Chondrocyte (in vitro differentiated cells): ENCODE measurements at regions not wholly inside any gene's neighbourhood (a gene's known extent, or its start where the extent isn't known, plus 50 kb on each side); places are given as distances from the start of the nearest gene placed in this dataset.

Source experiments
- DNase-seq: peaks from one replicate; pipeline ENCODE4 v3.0.0; 2021; ENCODE audit warnings: mixed read lengths, low spot score
- H3K27ac Mint-ChIP-seq: one replicate; pipeline ENCODE4 v1.8.0; 2021; ENCODE audit warnings: mild to moderate bottlenecking, moderate library complexity, mixed read lengths; ENCODE audit not compliant: unreplicated experiment
- H3K27me3 Mint-ChIP-seq: 2 replicates; pipeline ENCODE4 v1.8.0; 2021; ENCODE audit warnings: low read depth, mixed read lengths
- H3K36me3 Mint-ChIP-seq: 2 replicates; pipeline ENCODE4 v1.8.0; 2021; ENCODE audit warnings: low read depth, mixed read lengths
- H3K4me1 Mint-ChIP-seq: 2 replicates; pipeline ENCODE4 v1.8.0; 2021; ENCODE audit warnings: low read depth, mild to moderate bottlenecking, mixed read lengths
- H3K4me3 Mint-ChIP-seq: one replicate; pipeline ENCODE4 v1.8.0; 2021; ENCODE audit warnings: mild to moderate bottlenecking, moderate library complexity, mixed read lengths; ENCODE audit not compliant: unreplicated experiment
- H3K9me3 Mint-ChIP-seq: 2 replicates; pipeline ENCODE4 v1.8.0; 2021; ENCODE audit warnings: low read depth, mixed read lengths
- TF ChIP-seq, protein P1 (sequence below): fragments of 200-600 bp; sonication (generic); IDR thresholded peaks from 2 replicates; pipeline ENCODE4 v1.5.0; 2021; ENCODE audit warnings: antibody characterized with exemption, mild to moderate bottlenecking, moderate library complexity

DNA sequence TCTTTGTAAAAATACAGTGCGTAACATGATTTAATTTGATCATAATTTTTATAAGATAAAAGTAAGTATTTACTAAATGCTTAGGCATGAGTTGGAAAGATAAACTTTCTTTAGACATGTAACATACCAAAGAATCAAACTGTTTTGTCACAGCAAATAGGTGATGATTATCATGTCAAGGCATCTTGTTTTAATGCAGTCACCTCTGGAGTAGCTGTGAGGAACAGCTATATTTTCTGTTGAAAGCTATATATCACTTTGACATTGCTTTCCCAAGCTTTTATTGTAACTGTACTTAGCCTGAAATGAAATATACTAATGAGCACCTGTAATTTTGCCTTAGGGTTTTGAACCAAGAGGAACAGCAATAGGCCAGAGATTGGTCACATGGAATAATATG is 151.9 kb downstream of the TLR5 start:
- DNase-seq = no peak
- Mint-ChIP-seq H3K27ac (no peak overlapping the region), H3K27me3 (no peaks in the 10 kb centered on the region), H3K4me1 (peaks cover 23% of the 10 kb centered on the region), H3K36me3 (no peaks in the 10 kb centered on the region), H3K9me3 (no peaks in the 10 kb centered on the region), H3K4me3 (no peak overlapping the region)
- TF ChIP-seq, protein P1, sequence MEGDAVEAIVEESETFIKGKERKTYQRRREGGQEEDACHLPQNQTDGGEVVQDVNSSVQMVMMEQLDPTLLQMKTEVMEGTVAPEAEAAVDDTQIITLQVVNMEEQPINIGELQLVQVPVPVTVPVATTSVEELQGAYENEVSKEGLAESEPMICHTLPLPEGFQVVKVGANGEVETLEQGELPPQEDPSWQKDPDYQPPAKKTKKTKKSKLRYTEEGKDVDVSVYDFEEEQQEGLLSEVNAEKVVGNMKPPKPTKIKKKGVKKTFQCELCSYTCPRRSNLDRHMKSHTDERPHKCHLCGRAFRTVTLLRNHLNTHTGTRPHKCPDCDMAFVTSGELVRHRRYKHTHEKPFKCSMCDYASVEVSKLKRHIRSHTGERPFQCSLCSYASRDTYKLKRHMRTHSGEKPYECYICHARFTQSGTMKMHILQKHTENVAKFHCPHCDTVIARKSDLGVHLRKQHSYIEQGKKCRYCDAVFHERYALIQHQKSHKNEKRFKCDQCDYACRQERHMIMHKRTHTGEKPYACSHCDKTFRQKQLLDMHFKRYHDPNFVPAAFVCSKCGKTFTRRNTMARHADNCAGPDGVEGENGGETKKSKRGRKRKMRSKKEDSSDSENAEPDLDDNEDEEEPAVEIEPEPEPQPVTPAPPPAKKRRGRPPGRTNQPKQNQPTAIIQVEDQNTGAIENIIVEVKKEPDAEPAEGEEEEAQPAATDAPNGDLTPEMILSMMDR = no peak

DNA sequence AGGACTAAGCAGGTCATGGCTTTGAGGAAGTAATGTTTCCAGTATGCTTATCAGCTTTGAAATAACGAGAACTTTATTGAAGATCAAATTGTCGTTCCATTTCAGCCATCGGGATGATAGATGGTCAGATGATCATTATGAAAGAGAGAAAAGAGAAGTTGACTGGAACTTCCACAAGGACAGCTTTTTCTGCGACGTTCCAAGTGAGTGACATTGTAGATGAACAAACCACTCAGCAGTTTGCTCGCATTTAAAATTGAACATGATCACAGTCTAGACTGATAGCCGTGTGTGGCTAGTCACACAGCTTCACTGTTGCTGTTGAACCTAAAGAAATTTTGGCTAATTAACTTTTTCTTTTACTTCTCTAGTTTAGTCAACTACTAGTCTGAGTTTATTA is 151.1 kb downstream of the TLR5 start:
- Mint-ChIP-seq H3K27ac (no peak overlapping the region), H3K27me3 (no peaks in the 10 kb centered on the region), H3K4me3 (no peak overlapping the region), H3K36me3 (no peaks in the 10 kb centered on the region), H3K9me3 (no peaks in the 10 kb centered on the region), H3K4me1 (peaks cover 28% of the 10 kb centered on the region)
- DNase-seq = no peak
- TF ChIP-seq, protein P1 = no peak

DNA sequence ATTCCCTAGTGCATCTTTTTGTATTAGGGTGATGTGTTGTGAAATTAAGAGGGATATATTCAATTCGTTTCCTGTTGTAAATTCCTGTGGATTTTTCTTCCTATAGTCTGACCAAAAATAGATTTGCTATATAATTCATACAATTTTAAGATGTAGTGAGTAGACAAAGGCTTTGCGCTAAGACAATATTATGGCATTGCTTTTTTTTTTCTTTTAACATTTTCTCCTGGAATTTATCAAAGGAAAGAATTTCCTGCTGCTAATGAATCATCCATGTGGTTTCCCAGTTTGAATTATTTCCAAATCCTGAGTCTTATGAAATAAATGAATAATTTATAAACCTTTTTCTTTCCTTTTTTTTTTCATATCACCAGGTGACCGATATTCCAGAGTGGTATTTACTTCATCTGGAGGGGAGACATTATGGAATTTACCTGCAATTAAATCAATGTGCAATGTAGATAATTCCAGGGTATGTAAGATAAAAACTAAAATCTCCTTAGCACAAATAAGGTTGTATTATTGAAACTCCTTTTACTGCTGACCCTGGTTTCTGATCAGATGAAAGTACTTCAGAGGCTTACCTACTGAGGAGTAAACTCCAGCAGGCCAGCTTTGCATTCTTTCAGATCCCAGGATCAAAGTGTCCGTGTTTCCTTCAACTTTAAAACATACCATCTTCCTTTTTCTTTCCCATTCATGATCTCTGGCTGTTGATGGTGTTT is 148.4 kb downstream of the TLR5 start:
- Mint-ChIP-seq H3K27ac (peak overlapping the region; percentile 53), H3K9me3 (no peaks in the 10 kb centered on the region), H3K36me3 (peaks cover 2% of the 10 kb centered on the region), H3K27me3 (no peaks in the 10 kb centered on the region), H3K4me1 (peaks cover 23% of the 10 kb centered on the region), H3K4me3 (no peak overlapping the region)
- TF ChIP-seq, protein P1 = no peak
- DNase-seq = no peak

DNA sequence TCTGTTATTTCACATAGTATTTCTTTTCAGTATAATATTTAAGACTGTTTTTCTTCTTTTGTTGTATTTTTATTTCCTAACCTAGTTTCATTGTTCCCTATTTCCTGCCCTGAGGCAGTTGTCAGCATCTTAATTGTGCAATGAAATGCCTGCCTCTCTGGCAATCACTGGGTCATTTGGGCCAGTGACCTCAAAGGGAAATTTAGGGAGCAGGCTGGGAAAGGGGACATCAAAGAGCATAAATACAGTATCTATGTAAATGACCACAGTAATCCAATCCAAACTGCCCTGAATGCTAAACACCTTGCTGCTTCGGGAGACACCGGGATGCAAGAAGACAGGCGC is 147.8 kb downstream of the TLR5 start:
- DNase-seq = no peak
- H3K36me3 Mint-ChIP-seq = peaks cover 2% of the 10 kb centered on the region
- TF ChIP-seq, protein P1 = no peak
- H3K9me3 Mint-ChIP-seq = no peaks in the 10 kb centered on the region
- H3K27ac Mint-ChIP-seq = no peak overlapping the region
- H3K4me1 Mint-ChIP-seq = peaks cover 23% of the 10 kb centered on the region
- H3K4me3 Mint-ChIP-seq = no peak overlapping the region
- no peaks in the 10 kb centered on the region for H3K27me3 Mint-ChIP-seq

DNA sequence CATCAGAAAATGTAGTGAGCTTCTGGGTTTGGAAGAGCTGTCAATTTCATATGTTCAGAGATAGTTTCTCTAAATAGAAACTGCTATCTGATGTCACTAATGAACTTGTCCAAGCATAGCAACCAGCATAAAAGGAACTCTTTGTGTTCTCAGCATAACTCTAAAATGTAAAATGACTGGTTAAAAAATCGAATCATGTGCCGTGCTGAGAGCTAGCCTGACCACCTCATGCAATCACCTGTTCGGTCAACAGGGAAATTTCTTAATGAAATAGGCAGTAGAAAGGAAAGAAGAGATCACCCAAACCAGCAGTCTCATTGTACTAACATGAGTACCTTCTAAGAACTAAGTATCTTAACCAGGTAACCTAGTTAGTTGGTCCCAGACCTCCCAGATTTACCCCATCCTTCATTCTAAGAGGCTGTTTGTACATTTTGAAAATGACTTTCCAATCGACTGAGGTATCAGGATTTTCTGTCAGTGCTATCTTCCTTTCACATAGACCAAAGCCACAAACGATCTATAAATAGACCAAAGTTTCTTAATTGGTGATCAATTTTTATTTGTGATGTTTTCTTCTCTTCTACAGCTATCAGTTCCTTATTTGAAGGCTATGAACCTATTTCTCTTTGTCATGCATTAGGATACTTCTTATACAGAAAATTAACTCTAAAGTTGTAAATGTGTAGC is 147.3 kb downstream of the TLR5 start:
- TF ChIP-seq, protein P1 = no peak
- Mint-ChIP-seq H3K4me1 (peaks cover 23% of the 10 kb centered on the region), H3K36me3 (peaks cover 2% of the 10 kb centered on the region), H3K4me3 (no peak overlapping the region), H3K27ac (no peak overlapping the region), H3K9me3 (no peaks in the 10 kb centered on the region), H3K27me3 (no peaks in the 10 kb centered on the region)
- DNase-seq = no peak
